ENCODE measurements at regions not wholly inside any gene's neighbourhood (a gene's known extent, or its start where the extent isn't known, plus 50 kb on each side); places are given as distances from the start of the nearest gene placed in this dataset.

- no peak overlapping the region for H3K4me3 ChIP-seq (ENCODE audit: low read depth, low read length)
- TF ChIP-seq CTCF (IDR thresholded peaks at IDR 0.05; ENCODE audit: borderline replicate concordance, insufficient read depth, low read depth, low read length) = no peak
Measured at GRCh38 chr2:176780348-176780747, 432.2 kb upstream of the HNRNPA3 start.

- no peak overlapping the region for H3K4me3 ChIP-seq (ENCODE audit: low read depth, low read length)
- TF ChIP-seq CTCF (IDR thresholded peaks at IDR 0.05; ENCODE audit: borderline replicate concordance, insufficient read depth, low read depth, low read length) = no peak
Measured at GRCh38 chr2:176781570-176782217, 430.9 kb upstream of the HNRNPA3 start.

- TF ChIP-seq CTCF (IDR thresholded peaks at IDR 0.05; ENCODE audit: borderline replicate concordance, insufficient read depth, low read depth, low read length) = no peak
Measured at GRCh38 chr2:176784633-176785200, 427.9 kb upstream of the HNRNPA3 start.

GRCh38 chr2:176789751-176790150 is 422.8 kb upstream of the HNRNPA3 start:
- H3K4me3 ChIP-seq (ENCODE audit: low read depth, low read length) = no peak overlapping the region
- no peak for TF ChIP-seq CTCF (IDR thresholded peaks at IDR 0.05; ENCODE audit: borderline replicate concordance, insufficient read depth, low read depth, low read length)

More at GRCh38 chr2:176784633-176785200, 427.9 kb upstream of the HNRNPA3 start:
- H3K4me3 ChIP-seq (ENCODE audit: low read depth, low read length) = no peak overlapping the region

GRCh38 chr2:176790468-176790867 is 422.1 kb upstream of the HNRNPA3 start:
- H3K4me3 ChIP-seq (ENCODE audit: low read depth, low read length) = no peak overlapping the region
- no peak for TF ChIP-seq CTCF (IDR thresholded peaks at IDR 0.05; ENCODE audit: borderline replicate concordance, insufficient read depth, low read depth, low read length)

- H3K4me3 ChIP-seq (ENCODE audit: low read depth, low read length) = no peak overlapping the region
- TF ChIP-seq CTCF (IDR thresholded peaks at IDR 0.05; ENCODE audit: borderline replicate concordance, insufficient read depth, low read depth, low read length) = no peak
Measured at GRCh38 chr2:176793792-176794191, 418.8 kb upstream of the HNRNPA3 start.

GRCh38 chr2:176794392-176794791 is 418.2 kb upstream of the HNRNPA3 start:
- TF ChIP-seq CTCF (IDR thresholded peaks at IDR 0.05; ENCODE audit: borderline replicate concordance, insufficient read depth, low read depth, low read length) = no peak
- no peak overlapping the region for H3K4me3 ChIP-seq (ENCODE audit: low read depth, low read length)

Data from GM12875 (cell line).